ENCODE measurements at regions not wholly inside any gene's neighbourhood (a gene's known extent, or its start where the extent isn't known, plus 50 kb on each side); places are given as distances from the start of the nearest gene placed in this dataset.

- TF ChIP-seq CTCF (conservative IDR thresholded peaks at IDR 0.05) (no peak), ZFX (IDR thresholded peaks at IDR 0.05) (no peak)
Observed at GRCh38 chr10:14412624-14413023, 81.9 kb upstream of the FRMD4A start.

Measured in C4-2B (cell line).